SU-DHL-6 (cell line): ENCODE measurements at regions not wholly inside any gene's neighbourhood (a gene's known extent, or its start where the extent isn't known, plus 50 kb on each side); places are given as distances from the start of the nearest gene placed in this dataset.

ENCODE experiments used
- EZH2phosphoT487 ChIP-seq: fragments of 200-600 bp; sonication (generic), shearing (Covaris generic); conservative IDR thresholded peaks from 2 replicates; pipeline ENCODE4 v1.6.1; 2018; ENCODE audit warnings: mild to moderate bottlenecking, antibody characterized with exemption, low read length, moderate library complexity, mixed read lengths
- TF ChIP-seq, protein P1 (sequence below): fragments of 200-600 bp; sonication (generic); IDR thresholded peaks from one replicate; pipeline ENCODE4 v1.5.1; 2017; ENCODE audit warnings: antibody characterized with exemption, mild to moderate bottlenecking, low read length, moderate library complexity; ENCODE audit not compliant: insufficient read depth, poor library complexity, severe bottlenecking

DNA sequence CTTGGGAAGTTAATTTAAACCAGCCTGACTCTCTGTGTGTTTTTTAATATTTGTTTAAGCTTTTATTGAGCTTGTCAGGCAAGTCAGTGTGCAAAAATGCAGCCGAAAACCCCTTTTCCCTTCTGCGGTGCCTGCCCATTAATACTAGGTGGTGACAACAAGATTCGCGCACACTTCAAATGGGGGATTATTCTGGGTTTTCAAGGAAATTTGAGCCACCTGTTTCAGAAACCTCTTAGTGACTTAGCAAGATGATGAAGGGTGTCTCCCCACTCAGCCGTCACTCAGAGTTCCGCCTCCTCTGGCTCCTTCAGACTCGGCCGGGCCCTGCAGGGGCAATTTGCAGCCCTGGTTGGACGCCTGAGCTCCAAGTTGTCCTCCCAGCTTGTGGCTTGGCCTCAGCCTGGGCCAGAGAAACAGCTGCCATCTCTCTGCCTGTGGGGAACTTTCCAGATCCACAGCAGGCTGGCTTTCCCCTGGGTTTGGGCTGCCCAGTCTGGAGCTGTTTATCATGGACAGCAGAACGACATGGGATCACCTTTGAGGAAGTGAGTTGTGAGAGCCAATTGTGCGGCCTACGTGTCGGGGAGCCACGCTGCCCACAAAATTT lies 75.9 kb downstream of the SPRY4 start:
- TF ChIP-seq, protein P1, sequence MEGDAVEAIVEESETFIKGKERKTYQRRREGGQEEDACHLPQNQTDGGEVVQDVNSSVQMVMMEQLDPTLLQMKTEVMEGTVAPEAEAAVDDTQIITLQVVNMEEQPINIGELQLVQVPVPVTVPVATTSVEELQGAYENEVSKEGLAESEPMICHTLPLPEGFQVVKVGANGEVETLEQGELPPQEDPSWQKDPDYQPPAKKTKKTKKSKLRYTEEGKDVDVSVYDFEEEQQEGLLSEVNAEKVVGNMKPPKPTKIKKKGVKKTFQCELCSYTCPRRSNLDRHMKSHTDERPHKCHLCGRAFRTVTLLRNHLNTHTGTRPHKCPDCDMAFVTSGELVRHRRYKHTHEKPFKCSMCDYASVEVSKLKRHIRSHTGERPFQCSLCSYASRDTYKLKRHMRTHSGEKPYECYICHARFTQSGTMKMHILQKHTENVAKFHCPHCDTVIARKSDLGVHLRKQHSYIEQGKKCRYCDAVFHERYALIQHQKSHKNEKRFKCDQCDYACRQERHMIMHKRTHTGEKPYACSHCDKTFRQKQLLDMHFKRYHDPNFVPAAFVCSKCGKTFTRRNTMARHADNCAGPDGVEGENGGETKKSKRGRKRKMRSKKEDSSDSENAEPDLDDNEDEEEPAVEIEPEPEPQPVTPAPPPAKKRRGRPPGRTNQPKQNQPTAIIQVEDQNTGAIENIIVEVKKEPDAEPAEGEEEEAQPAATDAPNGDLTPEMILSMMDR = no peak
- TF ChIP-seq EZH2phosphoT487 = no peak
